Hippocampal formation (tissue), 2 donors: ENCODE measurements at regions not wholly inside any gene's neighbourhood (a gene's known extent, or its start where the extent isn't known, plus 50 kb on each side); places are given as distances from the start of the nearest gene placed in this dataset.
"Not testable (repeated sequence)": the region's sequence is repeated elsewhere in the genome, so short reads cannot be mapped to it uniquely, and the experiment has no call there.

Experiments
- DNase-seq, 2 donors: peaks; one replicate each; lab custom pipeline; 2025; lab: John Stamatoyannopoulos, UW

DNA sequence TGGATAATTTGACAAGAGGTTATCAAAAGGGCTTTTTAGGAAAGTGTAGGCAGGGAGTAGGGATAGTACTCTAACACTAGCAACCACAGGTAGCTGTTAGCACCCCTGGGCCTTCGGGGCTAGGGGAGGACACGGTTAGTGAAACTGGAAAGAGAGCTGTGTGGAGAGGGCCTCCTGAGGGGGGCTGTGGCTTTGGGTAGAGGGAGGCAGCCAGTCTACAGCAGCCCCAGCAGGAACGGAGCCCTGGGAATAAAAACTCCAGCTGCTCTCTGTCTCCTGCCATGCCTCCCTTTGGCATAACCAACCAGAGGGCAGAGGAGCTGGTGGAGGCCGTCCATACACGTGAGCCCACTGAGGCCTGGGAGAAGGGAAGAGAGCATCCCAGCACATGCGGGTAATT, 223.2 kb downstream of the FOXD2 start:
- DNase-seq = no peak

DNA sequence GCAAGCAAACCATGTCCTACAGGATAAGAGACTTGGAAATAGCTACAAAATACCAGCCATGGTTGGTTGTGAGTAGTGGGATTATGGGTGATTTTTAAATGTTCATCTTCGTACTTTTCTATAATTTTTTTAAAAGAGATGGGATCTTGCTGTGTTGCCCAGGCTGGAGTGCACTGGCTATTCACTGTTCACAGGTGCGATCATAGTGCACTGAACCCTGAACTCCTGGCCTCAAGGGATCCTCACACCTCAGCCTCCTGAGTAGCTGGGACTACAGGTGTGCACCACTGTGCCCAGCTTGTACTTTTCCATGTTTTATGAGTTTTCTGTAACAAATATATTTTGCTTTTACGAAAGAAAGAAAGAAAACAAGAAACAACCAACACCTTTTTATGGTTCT, 224.2 kb downstream of the FOXD2 start:
- DNase-seq = no peak

DNA sequence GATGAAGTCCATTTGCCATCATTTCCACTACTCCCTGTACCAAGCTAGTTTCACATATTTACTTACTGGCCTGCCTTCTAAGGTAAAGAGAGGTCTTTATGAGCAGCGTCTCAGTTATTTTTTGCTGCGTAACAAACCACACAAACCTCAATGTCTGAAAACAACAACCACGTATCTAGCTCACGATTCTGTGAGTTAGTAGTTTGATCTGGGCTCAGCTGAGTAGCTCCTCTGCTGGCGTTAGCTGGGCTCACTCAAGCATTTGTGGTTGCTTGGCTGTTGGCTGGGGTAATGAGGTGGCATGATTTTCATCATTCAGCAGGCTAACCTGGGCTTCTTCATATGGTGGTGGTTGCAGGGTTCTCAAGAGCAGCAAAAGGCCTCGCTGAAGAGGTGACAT, 225.4 kb downstream of the FOXD2 start:
- no peak for DNase-seq

DNA sequence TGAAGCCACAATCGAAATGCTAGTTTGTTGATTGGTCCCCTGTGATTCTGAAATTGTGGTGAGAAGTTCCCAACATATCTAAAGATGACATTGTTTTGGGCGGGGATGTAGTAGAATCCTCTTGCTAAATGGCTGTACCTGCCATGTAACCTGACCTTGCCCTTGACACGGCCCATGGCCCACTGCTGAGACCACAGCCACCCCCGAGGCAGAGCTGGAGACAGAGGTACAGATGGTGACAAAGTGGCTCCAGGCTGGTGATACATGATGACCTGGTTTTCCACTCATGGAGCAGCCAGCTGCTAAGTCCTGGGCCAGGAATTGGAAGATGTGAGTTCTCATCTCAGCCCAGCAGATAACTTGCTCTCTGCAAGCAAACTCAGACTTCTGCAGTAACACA, 226.5 kb downstream of the FOXD2 start:
- no peak for DNase-seq

DNA sequence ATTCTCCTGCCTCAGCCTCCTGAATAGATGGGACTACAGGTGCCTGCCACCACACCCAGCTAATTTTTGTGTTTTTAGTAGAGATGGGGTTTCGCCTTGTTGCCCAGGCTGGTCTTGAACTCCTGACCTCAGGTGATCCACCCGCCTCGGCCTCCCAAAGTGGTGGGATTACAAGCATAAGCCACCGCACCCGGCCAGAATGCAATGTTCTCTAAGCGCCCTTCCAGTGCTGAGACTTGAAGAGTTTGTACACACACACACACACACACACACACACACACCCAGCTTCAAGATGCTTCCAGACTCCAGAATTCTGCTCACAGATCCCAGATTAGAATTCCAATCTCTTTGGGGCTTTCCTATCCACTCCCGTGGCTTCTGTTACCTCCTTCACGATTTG, 227.1 kb downstream of the FOXD2 start:
- not testable (repeated sequence) for DNase-seq

DNA sequence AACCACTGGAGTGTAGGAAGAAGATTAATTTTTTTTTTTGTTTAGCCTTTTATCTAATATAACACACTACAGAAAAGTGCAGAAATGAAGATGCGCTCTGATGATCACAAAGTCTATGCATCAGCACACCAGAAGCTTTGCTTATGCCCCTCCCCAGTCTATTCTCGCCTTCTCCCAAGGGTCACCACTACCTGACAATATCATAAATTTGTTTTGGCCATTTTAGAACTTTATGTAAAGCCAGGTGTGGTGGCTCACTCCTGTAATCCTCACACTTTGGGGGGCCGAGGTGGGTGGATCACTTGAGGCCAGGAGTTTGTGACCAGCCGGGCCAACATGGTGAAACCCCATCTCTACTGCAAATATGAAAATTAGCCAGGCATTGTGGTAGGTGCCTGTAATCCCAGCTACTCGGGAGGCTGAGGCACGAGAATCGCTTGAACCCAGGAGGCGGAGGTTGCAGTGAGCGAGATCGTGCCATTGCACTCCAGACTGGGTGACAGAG, 231.3 kb downstream of the FOXD2 start:
- no peak for DNase-seq

DNA sequence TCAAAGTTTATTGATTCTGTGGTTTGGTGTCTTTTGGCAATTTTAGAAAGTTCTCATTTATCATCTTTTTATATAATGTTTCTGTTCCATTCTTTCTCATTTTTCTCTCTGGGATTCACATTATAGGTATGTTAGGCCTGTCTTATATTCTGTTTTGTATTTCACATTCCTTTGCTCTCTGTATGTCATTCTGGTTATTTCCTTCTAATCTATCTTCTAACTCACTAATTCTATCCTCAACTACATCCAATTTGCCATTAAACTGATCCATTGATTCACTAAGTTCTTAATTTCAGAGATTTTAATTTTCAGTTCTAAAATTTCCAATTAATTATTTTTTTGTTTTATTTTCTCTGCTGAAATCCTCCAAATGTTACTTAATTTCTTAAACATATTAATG, 234.8 kb downstream of the FOXD2 start:
- no peak for DNase-seq

DNA sequence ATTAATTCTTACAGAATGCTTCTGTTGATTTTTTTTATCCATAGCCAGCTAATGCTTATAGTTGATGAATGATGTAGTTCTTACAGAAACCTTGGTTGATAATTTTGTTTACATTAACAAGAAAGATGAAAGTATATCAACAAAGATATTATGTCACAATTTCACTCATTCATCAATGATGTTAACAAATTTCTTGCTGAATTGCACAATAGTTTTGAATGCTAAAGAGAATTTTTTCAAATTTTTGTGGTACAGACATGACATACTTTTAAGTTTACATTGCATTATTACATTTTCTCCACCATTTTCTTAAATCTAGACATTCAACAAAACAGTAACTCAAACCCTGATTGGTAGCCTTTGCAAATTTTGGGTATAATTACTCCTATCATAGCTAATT, 236.3 kb downstream of the FOXD2 start:
- no peak for DNase-seq

DNA sequence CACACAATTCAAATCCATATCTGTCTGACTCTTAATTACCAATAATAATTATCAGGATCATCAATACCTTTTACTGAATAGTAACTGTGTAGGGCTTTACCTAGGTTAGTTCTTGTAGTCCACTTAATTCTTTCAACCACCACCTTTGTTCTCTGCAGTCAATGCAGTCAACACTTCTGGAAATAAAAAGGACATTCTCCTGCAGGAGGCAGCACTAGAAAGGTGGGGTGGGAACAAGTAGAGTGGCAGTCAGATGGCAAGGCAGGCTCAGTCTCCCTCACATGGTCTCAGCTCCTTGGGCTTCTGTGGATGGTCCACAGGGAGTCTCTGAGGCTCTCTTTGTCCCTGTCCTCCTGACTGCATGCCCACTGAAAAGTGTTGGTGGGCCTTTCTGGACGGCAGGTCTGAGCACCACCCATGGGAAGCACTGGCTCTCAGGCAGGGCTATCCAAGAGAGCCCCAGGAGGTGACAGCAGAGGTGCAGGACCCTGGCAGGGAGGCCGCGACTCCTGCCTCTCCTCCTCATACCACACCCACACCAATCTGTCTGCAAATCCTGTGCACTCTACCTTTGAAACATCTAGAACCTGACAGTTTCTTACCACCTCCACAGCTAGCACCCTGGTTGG, 237.3 kb downstream of the FOXD2 start:
- DNase-seq = no peak

DNA sequence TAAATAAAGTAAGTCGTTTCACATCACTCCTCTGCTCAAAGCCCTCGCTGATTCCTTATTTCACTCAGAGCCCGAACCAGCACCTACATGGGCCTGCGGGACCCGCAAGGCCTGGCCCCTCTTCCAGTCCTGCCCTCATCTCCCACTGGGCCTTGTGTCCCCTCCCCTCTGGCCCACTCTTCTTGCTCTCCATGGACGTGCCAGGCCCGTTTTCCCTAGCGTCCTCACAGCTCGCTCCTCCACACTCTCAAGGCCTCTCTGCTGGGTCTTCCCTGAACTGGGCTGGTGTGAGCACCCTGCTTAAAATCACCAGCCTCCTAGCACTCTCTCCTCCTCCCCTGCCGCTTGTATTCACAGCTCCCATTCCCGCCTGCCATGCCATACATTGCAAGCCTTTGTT, 237.9 kb downstream of the FOXD2 start:
- no peak for DNase-seq

DNA sequence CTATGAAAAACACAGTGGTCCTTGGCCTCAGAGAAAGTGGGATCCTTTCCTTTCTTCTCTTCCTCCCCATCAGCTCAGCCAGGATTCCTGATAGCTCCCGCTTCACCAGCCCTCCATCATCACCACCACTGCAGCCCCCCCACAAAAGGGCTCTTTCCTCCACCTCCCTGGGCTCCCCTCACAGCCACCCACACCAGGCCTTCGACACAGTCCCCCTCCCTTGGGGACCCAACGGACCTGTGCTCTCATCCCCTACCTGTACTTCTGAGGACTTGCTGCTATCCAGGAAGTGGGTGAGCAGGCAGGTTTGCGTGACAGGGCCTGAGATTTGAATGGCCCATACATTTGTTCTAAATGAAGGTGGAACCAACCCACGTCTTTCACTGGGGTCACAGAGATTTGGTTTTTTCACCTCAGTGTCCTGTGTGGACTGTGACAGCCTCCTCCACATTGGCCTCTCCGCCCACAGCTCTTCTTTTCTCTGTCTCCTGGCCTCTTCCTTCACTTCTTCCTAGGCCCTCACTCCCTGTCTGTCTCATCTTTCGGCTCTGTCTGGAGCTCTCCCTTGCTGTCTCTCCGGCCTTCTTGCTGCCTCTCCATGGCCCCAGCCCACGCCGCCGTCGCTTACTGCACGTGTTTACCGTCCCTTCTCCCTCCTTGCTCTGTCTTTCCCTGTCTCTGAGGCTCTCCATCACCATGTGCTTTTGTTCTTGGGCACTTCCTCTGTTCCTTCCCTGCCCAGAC, 238.6 kb downstream of the FOXD2 start:
- DNase-seq = no peak

DNA sequence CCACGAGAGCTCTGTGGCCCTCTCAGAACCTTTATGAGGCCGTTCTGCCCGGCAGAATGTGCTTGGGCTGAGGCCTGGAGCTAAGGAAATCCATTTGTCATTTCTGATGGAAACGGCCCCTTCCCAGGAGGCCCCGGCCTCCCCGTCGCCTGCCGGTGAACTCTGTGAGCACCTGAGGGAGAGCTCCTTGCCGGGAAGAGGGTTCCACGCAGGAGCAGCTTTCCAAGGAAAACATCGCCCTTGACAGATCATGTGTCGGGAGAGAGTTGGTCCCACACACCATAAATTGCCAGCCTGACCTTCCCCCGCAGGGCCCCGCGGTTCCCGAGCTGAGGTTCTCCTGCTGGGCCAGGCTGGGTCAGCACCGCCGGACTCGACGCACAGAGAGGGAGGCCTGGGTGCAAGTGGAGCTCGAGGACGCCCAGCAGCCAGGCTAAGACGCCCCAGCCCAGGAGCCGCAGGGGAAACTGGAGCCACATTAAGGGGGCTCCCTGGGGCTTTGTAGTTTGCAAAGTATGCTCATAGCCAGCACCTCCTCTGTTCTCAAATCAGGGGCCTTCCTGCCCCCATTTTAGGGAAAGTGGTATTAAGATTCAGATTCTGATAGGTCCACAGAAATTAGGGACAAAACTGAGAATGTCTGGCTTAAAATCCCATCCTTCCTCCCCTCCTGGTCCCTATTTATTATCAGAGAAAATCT, 239.5 kb downstream of the FOXD2 start:
- DNase-seq = no peak

DNA sequence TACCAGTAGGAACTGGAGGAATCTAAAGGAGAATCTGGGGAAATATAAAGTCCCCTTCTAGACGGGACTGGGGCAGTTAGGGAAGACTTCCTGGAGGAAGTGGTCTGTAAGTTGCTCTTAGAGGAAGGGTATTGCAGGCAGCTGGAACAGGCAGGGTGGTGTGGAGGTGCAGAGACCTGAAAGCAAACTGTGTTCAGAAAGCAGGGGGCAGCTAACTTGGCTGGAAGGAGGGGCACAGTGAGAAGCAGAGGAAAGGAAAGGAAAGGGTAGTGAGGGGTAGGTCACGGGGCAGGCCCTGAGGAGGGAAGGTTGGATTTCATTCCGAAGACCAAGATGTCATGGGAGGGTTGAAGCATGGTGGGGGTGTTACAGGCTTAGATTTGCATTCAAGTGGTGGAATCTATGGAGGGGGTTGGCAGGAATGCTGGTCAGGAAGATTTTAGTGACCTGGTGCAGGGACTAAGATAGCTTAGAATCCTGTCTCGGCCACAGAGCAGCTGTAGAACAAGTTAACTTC, 240.7 kb downstream of the FOXD2 start:
- no peak for DNase-seq

DNA sequence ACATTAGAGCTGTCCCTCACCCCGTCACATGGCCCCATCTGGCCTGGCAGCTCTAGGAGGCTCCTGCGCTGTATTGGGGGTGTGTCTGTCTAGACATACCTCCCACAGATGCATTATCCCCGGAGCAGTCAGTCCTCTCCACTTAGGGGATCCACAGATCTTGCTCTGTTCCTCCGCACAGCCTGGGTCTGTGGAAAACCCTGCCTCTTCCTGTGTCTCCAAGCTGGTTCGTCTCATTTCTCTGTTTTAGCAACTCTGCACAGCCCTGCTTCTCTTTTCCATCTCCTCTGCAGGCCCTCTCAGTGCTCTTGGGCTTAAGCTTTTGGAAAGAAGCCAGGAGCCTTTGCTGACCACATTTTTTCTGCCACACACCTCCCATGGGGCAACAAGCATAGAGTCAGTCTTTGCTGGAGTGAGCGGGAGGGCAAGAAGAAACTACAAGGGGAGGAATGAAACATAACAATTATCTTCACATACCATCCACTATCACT, 241.5 kb downstream of the FOXD2 start:
- peak in 1 of 2 donors; percentile 4 for DNase-seq

DNA sequence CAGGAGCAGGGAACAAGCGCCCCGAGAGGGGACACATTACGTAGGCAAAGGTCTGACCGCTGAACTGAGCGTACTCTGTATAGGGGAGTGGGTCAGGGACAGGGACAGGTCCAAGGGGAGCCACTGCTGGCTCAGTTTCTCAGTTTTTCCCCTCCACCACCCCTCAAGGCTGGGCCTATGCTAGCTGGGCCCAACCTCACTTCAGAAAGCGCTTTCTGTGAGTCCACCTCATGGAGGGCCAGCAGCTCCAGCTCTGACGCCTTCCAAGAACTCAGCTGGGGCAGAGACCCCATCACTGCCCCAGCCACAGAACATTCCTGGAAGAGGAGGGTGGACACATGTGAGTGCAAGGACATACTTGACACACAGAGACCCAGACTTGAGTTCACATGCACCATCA, 242.0 kb downstream of the FOXD2 start:
- no peak for DNase-seq

DNA sequence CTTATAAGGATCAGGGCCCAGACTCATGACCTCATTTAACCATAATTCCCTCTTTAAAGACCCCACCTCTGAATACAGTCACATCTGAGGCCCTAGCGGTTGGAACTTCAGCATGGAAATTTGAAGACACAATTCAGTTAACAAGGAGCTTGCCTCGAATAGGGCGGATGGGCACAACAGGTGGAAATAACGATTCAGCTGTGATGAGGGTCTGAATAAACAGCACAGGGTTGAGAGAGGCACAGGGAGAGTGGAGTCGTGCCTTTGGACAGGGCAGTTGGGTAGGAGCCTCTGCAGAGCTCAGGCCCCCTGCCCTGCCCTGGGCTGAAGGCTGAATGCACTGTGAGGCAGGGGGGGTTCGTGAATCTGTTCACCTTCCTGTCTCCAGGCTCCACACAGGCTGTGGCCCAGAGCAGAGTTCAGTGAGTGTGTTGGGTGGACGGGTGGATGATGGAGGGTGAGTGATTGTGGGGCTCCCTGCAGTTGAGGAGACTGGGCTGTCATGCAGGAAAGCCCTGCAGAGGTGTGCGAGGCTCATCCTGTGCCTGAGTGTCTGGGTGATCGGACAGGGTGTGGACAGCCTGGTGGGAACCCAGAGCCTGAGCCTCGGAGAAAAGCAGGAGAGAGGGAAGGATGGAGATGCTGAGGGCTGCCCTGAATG, 243.1 kb downstream of the FOXD2 start:
- DNase-seq = no peak

DNA sequence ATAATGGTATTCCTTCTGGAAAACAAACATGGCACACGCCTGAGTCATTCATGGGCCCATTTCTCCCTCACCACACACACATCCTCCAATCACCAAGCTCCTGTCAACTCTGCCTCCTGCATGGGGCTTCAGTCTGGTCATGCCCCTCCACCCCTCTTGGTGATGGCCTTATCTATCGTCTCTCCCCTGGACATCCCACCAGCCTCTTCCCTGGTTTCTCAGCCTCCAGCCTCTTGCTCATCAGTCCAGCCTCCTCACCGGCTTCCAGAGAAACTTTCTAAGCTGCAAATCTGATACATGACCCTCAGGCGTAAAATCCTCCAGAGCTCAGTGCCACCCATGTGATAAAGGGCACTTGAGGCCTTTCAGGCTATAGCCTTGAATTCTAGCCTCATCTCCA, 243.9 kb downstream of the FOXD2 start:
- no peak for DNase-seq

DNA sequence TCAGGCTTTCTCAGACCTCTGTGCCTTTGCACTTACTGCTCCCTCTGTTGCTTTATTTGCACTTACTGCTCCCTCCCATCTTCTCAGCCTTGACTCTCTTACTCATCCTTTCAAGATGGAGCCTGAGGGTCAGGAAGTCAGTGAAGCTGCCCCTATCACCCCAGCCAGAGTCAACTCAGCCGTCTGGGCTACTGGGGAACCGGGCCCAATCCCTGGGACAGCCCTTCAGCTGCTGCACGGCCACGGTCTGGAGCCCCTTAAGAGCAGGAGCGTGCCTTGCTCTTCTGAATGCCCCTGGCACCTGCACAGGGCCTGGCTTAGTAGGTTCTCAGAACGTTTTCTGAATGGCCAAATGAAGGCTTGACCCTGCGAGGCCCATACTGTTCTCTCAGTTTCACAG, 244.4 kb downstream of the FOXD2 start:
- DNase-seq = no peak

DNA sequence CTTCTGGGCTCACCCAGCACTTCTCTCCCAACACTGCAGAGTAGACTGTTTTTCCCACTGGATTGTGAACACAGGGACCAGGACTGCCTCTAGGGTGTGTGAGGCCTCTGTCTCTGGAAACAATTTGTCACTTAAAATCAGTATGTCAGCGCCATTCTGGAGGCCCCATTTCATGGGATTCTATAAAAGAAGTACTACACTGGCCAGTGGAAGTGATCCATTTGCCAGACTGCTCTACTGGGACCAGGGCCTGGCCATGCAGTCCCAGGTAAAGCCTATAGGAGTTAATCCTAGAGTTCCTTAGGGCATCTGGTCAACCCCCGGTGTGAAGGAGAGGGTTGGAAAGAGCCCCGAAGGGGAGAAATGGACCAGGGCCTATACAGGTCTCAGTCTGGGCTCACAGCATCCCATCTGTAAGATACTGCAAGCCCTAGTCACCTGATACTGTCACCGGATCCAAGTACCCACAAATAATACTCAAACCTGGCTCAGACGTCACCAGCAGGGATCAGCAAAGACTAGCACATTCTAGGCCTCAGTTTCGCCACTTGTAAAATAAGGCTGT, 245.0 kb downstream of the FOXD2 start:
- DNase-seq = no peak

DNA sequence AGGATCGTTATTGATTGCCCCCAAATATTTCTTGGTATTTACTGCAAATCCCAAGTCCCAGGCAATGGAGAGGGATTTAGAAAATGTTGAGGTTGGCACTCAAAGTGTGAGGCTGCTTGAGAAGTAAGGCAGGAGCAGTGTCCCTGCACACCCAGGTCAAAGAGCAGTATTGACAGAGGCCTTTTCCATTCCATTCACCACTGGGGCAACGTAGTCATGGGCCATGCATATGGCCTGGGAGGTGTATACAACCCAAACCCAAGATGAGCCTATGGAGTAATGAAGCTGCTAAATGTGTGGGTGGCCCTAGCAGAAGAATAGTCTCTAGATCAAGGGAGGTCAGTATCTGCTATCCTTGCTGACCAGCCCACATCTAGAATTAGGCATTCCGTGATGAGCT, 245.6 kb downstream of the FOXD2 start:
- DNase-seq = no peak

DNA sequence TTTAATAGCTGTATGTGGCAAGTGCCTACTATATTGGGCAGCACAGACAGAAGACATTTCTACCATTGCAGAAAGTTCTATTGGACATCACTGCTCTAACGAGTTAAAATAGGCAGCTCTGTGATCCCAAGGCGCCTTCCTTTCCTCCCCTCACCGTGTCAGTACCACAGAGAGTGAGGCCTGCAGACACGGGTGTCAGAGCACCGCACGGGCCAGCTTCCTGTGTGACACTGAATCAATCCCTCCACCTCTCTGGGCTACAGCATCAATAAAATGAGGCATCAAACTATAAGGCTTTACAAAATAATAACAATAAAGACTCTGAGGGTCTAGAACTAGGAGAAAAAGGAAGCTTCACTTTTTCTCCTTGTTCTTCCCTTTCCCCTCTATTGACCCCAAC, 246.7 kb downstream of the FOXD2 start:
- no peak for DNase-seq
